HepG2 (cell line): ENCODE measurements at regions not wholly inside any gene's neighbourhood (a gene's known extent, or its start where the extent isn't known, plus 50 kb on each side); places are given as distances from the start of the nearest gene placed in this dataset.

Source experiments
- ATAC-seq: fragments of 200-7000 bp; cut with Tn5 transposase; 3 replicates; pipeline ENCODE4 v1.9.1; 2020; ENCODE audit warnings: mild to moderate bottlenecking, moderate library complexity
- BruUV-seq: library from RNA; stranded (reverse); fragments of 400-500 nt; replicated peaks from 2 replicates; lab custom pipeline; 2021; lab: Mats Ljungman, UMichigan
- CTCF ChIA-PET: fragments of 300-600 bp; formaldehyde crosslinking; extraction: SDS; loops from one replicate; lab custom pipeline; 2021; ENCODE audit warnings: low total read pairs, inconsistent platforms, low intra/inter-chr PET ratio; lab: Yijun Ruan, JAX
- POLR2A ChIA-PET: fragments of 350-600 bp; sonication (Branson Sonifier 250); formaldehyde crosslinking; loops from one replicate; lab custom pipeline; 2020; ENCODE audit warnings: antibody characterized with exemption, inconsistent platforms; lab: Yijun Ruan, JAX
- DNase-seq: peaks from one replicate; pipeline ENCODE4 v3.0.0-alpha.2; 2015; ENCODE audit warnings: low spot score
- FAIRE-seq: peaks from 3 replicates; lab custom pipeline; 2011; peaks lifted over from hg19 to GRCh38; lab: Jason Lieb, UNC
- H2AFZ ChIP-seq: one replicate; pipeline ENCODE4 v1.6.1; 2011; ENCODE audit warnings: low read length, inconsistent platforms
- H3K27ac ChIP-seq: fragments of 300-600 bp; 3 replicates; pipeline ENCODE4 v1.8.0; 2011; ENCODE audit warnings: mixed run types, mild to moderate bottlenecking, mixed read lengths, low read length, inconsistent platforms; ENCODE audit not compliant: insufficient read depth; ENCODE audit errors: extremely low read length
- H3K27me3 ChIP-seq, 2 experiments: fragments of 200-600 bp in 1 of 2; 2 replicates in 1 of 2; 3 replicates in 1 of 2; pipeline versions ENCODE4 v1.6.0 to v1.8.0; 2011; ENCODE audit warnings: low read length in 2 of 2, mild to moderate bottlenecking in 2 of 2, moderate library complexity in 2 of 2, inconsistent platforms in 1 of 2; ENCODE audit not compliant: insufficient read depth in 2 of 2, control insufficient read depth in 1 of 2
- H3K36me3 ChIP-seq, 2 experiments: fragments of 200-600 bp in 1 of 2; replicated peaks in 1 of 2; 2 replicates in 1 of 2; 3 replicates in 1 of 2; pipeline versions ENCODE4 v1.5.1 to v1.8.0; 2011; ENCODE audit warnings: low read length in 2 of 2, inconsistent platforms in 1 of 2; ENCODE audit not compliant: insufficient read depth in 2 of 2, control insufficient read depth in 1 of 2
- H3K4me1 ChIP-seq: 2 replicates; pipeline ENCODE4 v1.5.1; 2012; ENCODE audit warnings: low read length, inconsistent platforms; ENCODE audit not compliant: insufficient read depth
- H3K4me2 ChIP-seq: 2 replicates; pipeline ENCODE4 v1.6.0; 2011; ENCODE audit warnings: low read depth, low read length, inconsistent platforms
- H3K4me3 ChIP-seq, 3 experiments: fragments of 200-600 bp in 1 of 3; sonication (generic), shearing (Covaris generic) in 1 of 3; replicated peaks in 1 of 3; 2 replicates each; pipeline ENCODE4 v1.5.1; 2011 to 2016; ENCODE audit warnings: low read length in 3 of 3, inconsistent platforms in 2 of 3, low read depth in 2 of 3, mild to moderate bottlenecking in 2 of 3, control low read depth in 1 of 3, mixed read lengths in 1 of 3; ENCODE audit not compliant: insufficient read depth in 1 of 3
- H3K79me2 ChIP-seq: one replicate; pipeline ENCODE4 v1.6.1; 2011; ENCODE audit warnings: low read length, inconsistent platforms; ENCODE audit not compliant: insufficient read depth
- H3K9ac ChIP-seq: 2 replicates; pipeline ENCODE4 v1.6.0; 2011; ENCODE audit warnings: mild to moderate bottlenecking, low read depth, low read length, inconsistent platforms; ENCODE audit not compliant: insufficient read depth
- H3K9me3 ChIP-seq: 2 replicates; pipeline ENCODE4 v1.5.1; 2012; ENCODE audit warnings: mild to moderate bottlenecking, low read length
- H4K20me1 ChIP-seq: 2 replicates; pipeline ENCODE4 v1.6.0; 2011; ENCODE audit warnings: inconsistent platforms, mild to moderate bottlenecking, low read length, moderate library complexity; ENCODE audit not compliant: insufficient read depth
- ARNTL ChIP-seq: sonication (generic); formaldehyde crosslinking; IDR thresholded peaks from 2 replicates; pipeline ENCODE4 v1.4.0; 2020; ENCODE audit warnings: mild to moderate bottlenecking, missing genetic modification reagents
- ATF7 ChIP-seq, 2 experiments: fragments of 450-650 bp in 1 of 2; sonication (generic) in 1 of 2; formaldehyde crosslinking in 1 of 2; IDR thresholded peaks; 2 replicates each; pipeline versions ENCODE4 v1.4.0 to v1.6.1; 2016 to 2020; ENCODE audit warnings: antibody characterized with exemption in 1 of 2, mild to moderate bottlenecking in 1 of 2, missing genetic modification reagents in 1 of 2
- KLF15 ChIP-seq: sonication (generic); formaldehyde crosslinking; IDR thresholded peaks from 2 replicates; pipeline ENCODE4 v1.8.1; 2023; ENCODE audit warnings: borderline replicate concordance, mild to moderate bottlenecking, inconsistent platforms, missing genetic modification reagents, mixed read lengths
- MAFF ChIP-seq: IDR thresholded peaks from 2 replicates; pipeline ENCODE4 v1.6.1; 2011; ENCODE audit warnings: low read depth, low read length, improper control_type of control experiment
- MAFK ChIP-seq, 2 experiments: IDR thresholded peaks in 1 of 2; conservative IDR thresholded peaks in 1 of 2; 2 replicates each; pipeline ENCODE4 v1.6.1; 2011; ENCODE audit warnings: improper control_type of control experiment in 2 of 2, low read length in 2 of 2
- ONECUT2 ChIP-seq: sonication (generic); formaldehyde crosslinking; IDR thresholded peaks from 2 replicates; pipeline ENCODE4 v1.4.0; 2020; ENCODE audit warnings: missing genetic modification reagents
- TBX3 ChIP-seq: fragments of 450-650 bp; IDR thresholded peaks from 2 replicates; pipeline ENCODE4 v1.6.1; 2017; ENCODE audit warnings: antibody characterized with exemption, mild to moderate bottlenecking, inconsistent platforms, borderline replicate concordance
- YEATS2 ChIP-seq: sonication (generic); formaldehyde crosslinking; IDR thresholded peaks from 2 replicates; pipeline ENCODE4 v1.4.0; 2020; ENCODE audit warnings: missing genetic modification reagents, borderline replicate concordance
- ZBTB20 ChIP-seq: sonication (generic); formaldehyde crosslinking; IDR thresholded peaks from 2 replicates; pipeline ENCODE4 v1.8.1; 2023; ENCODE audit warnings: missing genetic modification reagents, low read depth, mild to moderate bottlenecking, borderline replicate concordance
- ZBTB38 ChIP-seq: sonication (generic); formaldehyde crosslinking; IDR thresholded peaks from 2 replicates; pipeline ENCODE4 v1.5.1; 2020; ENCODE audit warnings: mild to moderate bottlenecking, missing genetic modification reagents
- WGBS: methylation state at CpG from one replicate; pipeline ENCODE4 v1.1.6; 2017; ENCODE audit warnings: low lambda C conversion rate; 5-methylcytosine and 5-hydroxymethylcytosine counted together
- in situ Hi-C: cut with HindIII; loops from 2 replicates; pipeline ENCODE4 v1.10.0; 2017; ENCODE audit warnings: low pct_unique_long_range_greater_than_20kb; ENCODE audit not compliant: extremely low pct_ligation_motif_present
- intact Hi-C: fragments of 100-400 bp; cut with micrococcal nuclease; formaldehyde crosslinking; loops from one replicate; pipeline ENCODE4 v1.10.0; 2022; ENCODE audit not compliant: unreplicated experiment
- TF ChIP-seq, protein P1 (sequence below): fragments of 450-650 bp; IDR thresholded peaks from 2 replicates; pipeline ENCODE4 v1.6.1; 2016
- TF ChIP-seq, protein P2 (sequence below): sonication (generic); formaldehyde crosslinking; conservative IDR thresholded peaks from 2 replicates; pipeline ENCODE4 v1.8.0; 2022; ENCODE audit warnings: missing genetic modification reagents
- TF ChIP-seq, protein P3 (sequence below): sonication (generic); formaldehyde crosslinking; IDR thresholded peaks from 2 replicates; pipeline ENCODE4 v1.5.0; 2020; ENCODE audit warnings: missing genetic modification reagents, mild to moderate bottlenecking, borderline replicate concordance
- TF ChIP-seq, protein P4 (sequence below): sonication (generic); formaldehyde crosslinking; IDR thresholded peaks from 2 replicates; pipeline ENCODE4 v1.4.0; 2020; ENCODE audit warnings: mild to moderate bottlenecking, missing genetic modification reagents
- TF ChIP-seq, protein P5 (sequence below): fragments of 450-650 bp; IDR thresholded peaks from 2 replicates; pipeline ENCODE4 v1.6.1; 2017

DNA sequence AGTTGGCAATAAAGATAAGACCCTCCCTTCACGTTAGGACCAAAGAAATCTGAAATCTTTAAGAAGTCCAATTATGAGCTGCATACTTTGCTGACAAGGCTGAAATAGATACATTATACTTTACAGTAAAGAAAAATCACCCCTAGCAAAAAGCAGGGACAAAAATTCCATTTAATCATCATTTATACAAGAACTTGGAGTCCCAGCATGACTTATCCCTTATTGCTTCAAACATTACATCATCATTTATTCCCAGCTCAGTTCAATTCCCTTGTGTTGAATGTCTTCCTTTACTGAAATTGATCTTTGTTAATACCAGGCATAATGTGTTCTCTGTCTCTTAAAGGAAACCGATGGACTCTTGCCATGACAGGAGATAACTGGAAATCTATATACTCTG lies 449.6 kb upstream of the CCDC196 start:
- Histone ChIP-seq H3K4me3 (no peak overlapping the region), H3K9ac (no peak overlapping the region), H3K27ac (no peak overlapping the region), H3K4me2 (no peak overlapping the region), H4K20me1 (no peaks in the 10 kb centered on the region), H3K36me3 (no peaks in the 10 kb centered on the region), H3K9me3 (peaks cover 4% of the 10 kb centered on the region), H3K79me2 (no peaks in the 10 kb centered on the region), H3K27me3 (no peaks in the 10 kb centered on the region), H3K4me1 (no peaks in the 10 kb centered on the region), H2AFZ (no peak overlapping the region)
- no peak for ATAC-seq
- intact Hi-C loops (no loop called here), in situ Hi-C loops (no loop called here)
- TF ChIP-seq ATF7 (IDR thresholded peaks at IDR 0.05) (peak; percentile 68), ATF7 (CRISPR knock-in tag; IDR thresholded peaks at IDR 0.05) (no peak), MAFF (0 out of 2 replicates have a peak, but pooled peaks have one; percentile 43), MAFK (conservative IDR thresholded peaks at IDR 0.05 in 1 of 2, IDR thresholded peaks at IDR 0.05 in 1 of 2; ENCODE audit: low read length in 2 of 2) (peak; percentile 1 to 65; a peak in 2 of 4 replicates), TBX3 (no peak), KLF15 (CRISPR knock-in tag) (no peak), ZBTB20 (CRISPR knock-in tag) (no peak), ARNTL (CRISPR knock-in tag) (no peak), YEATS2 (CRISPR knock-in tag) (no peak), ONECUT2 (no peak), ZBTB38 (CRISPR knock-in tag) (no peak)
- TF ChIP-seq, protein P1, sequence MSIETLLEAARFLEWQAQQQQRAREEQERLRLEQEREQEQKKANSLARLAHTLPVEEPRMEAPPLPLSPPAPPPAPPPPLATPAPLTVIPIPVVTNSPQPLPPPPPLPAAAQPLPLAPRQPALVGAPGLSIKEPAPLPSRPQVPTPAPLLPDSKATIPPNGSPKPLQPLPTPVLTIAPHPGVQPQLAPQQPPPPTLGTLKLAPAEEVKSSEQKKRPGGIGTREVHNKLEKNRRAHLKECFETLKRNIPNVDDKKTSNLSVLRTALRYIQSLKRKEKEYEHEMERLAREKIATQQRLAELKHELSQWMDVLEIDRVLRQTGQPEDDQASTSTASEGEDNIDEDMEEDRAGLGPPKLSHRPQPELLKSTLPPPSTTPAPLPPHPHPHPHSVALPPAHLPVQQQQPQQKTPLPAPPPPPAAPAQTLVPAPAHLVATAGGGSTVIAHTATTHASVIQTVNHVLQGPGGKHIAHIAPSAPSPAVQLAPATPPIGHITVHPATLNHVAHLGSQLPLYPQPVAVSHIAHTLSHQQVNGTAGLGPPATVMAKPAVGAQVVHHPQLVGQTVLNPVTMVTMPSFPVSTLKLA: no peak
- TF ChIP-seq, protein P2, sequence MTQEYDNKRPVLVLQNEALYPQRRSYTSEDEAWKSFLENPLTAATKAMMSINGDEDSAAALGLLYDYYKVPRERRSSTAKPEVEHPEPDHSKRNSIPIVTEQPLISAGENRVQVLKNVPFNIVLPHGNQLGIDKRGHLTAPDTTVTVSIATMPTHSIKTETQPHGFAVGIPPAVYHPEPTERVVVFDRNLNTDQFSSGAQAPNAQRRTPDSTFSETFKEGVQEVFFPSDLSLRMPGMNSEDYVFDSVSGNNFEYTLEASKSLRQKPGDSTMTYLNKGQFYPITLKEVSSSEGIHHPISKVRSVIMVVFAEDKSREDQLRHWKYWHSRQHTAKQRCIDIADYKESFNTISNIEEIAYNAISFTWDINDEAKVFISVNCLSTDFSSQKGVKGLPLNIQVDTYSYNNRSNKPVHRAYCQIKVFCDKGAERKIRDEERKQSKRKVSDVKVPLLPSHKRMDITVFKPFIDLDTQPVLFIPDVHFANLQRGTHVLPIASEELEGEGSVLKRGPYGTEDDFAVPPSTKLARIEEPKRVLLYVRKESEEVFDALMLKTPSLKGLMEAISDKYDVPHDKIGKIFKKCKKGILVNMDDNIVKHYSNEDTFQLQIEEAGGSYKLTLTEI (CRISPR knock-in tag): no peak
- TF ChIP-seq, protein P3, sequence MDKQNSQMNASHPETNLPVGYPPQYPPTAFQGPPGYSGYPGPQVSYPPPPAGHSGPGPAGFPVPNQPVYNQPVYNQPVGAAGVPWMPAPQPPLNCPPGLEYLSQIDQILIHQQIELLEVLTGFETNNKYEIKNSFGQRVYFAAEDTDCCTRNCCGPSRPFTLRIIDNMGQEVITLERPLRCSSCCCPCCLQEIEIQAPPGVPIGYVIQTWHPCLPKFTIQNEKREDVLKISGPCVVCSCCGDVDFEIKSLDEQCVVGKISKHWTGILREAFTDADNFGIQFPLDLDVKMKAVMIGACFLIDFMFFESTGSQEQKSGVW (CRISPR knock-in tag): no peak
- TF ChIP-seq, protein P4, sequence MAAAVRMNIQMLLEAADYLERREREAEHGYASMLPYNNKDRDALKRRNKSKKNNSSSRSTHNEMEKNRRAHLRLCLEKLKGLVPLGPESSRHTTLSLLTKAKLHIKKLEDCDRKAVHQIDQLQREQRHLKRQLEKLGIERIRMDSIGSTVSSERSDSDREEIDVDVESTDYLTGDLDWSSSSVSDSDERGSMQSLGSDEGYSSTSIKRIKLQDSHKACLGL (CRISPR knock-in tag): no peak
- TF ChIP-seq, protein P5, sequence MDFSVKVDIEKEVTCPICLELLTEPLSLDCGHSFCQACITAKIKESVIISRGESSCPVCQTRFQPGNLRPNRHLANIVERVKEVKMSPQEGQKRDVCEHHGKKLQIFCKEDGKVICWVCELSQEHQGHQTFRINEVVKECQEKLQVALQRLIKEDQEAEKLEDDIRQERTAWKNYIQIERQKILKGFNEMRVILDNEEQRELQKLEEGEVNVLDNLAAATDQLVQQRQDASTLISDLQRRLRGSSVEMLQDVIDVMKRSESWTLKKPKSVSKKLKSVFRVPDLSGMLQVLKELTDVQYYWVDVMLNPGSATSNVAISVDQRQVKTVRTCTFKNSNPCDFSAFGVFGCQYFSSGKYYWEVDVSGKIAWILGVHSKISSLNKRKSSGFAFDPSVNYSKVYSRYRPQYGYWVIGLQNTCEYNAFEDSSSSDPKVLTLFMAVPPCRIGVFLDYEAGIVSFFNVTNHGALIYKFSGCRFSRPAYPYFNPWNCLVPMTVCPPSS: no peak
- BruUV-seq: no TSS peak
- FAIRE-seq: no peak
- 0% methylated on average over 2 of the region's 2 CpGs for WGBS
- CTCF ChIA-PET: no interaction called here
- no peak for DNase-seq
- POLR2A ChIA-PET: no interaction called here
